PFSK-1 (cell line): ENCODE measurements at regions not wholly inside any gene's neighbourhood (a gene's known extent, or its start where the extent isn't known, plus 50 kb on each side); places are given as distances from the start of the nearest gene placed in this dataset.

ENCODE experiments used
- FOXP2 ChIP-seq: optimal IDR thresholded peaks from 2 replicates; pipeline ENCODE3; 2011; ENCODE audit warnings: borderline replicate concordance, control low read depth, inconsistent platforms; ENCODE audit not compliant: insufficient read depth; ENCODE audit errors: extremely low read length, extremely low read depth
- POLR2AphosphoS5 ChIP-seq: IDR thresholded peaks from 2 replicates; pipeline ENCODE4 v1.6.1; 2012; ENCODE audit warnings: low read depth, mild to moderate bottlenecking, control low read depth, low read length, moderate library complexity
- SIN3A ChIP-seq: IDR thresholded peaks from 2 replicates; pipeline ENCODE4 v1.6.1; 2012; ENCODE audit warnings: mild to moderate bottlenecking, low read length, moderate library complexity, borderline replicate concordance; ENCODE audit not compliant: insufficient read depth
- TAF1 ChIP-seq: IDR thresholded peaks from 2 replicates; pipeline ENCODE4 v1.6.1; 2012; ENCODE audit warnings: low read length, control low read depth, borderline replicate concordance; ENCODE audit not compliant: insufficient read depth
- TF ChIP-seq, protein P1 (sequence below), 2 experiments: IDR thresholded peaks; 2 replicates each; pipeline versions ENCODE4 v1.6.1 to v1.8.0; 2011 to 2012; ENCODE audit warnings: low read depth in 2 of 2, low read length in 2 of 2, control low read depth in 1 of 2, inconsistent platforms in 1 of 2, mild to moderate bottlenecking in 1 of 2, moderate library complexity in 1 of 2; ENCODE audit not compliant: insufficient read depth in 1 of 2

- TF ChIP-seq TAF1 (no peak), POLR2AphosphoS5 (no peak), FOXP2 (no peak), SIN3A (no peak)
- TF ChIP-seq, protein P1, sequence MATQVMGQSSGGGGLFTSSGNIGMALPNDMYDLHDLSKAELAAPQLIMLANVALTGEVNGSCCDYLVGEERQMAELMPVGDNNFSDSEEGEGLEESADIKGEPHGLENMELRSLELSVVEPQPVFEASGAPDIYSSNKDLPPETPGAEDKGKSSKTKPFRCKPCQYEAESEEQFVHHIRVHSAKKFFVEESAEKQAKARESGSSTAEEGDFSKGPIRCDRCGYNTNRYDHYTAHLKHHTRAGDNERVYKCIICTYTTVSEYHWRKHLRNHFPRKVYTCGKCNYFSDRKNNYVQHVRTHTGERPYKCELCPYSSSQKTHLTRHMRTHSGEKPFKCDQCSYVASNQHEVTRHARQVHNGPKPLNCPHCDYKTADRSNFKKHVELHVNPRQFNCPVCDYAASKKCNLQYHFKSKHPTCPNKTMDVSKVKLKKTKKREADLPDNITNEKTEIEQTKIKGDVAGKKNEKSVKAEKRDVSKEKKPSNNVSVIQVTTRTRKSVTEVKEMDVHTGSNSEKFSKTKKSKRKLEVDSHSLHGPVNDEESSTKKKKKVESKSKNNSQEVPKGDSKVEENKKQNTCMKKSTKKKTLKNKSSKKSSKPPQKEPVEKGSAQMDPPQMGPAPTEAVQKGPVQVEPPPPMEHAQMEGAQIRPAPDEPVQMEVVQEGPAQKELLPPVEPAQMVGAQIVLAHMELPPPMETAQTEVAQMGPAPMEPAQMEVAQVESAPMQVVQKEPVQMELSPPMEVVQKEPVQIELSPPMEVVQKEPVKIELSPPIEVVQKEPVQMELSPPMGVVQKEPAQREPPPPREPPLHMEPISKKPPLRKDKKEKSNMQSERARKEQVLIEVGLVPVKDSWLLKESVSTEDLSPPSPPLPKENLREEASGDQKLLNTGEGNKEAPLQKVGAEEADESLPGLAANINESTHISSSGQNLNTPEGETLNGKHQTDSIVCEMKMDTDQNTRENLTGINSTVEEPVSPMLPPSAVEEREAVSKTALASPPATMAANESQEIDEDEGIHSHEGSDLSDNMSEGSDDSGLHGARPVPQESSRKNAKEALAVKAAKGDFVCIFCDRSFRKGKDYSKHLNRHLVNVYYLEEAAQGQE (IDR thresholded peaks at IDR 0.05; ENCODE audit: insufficient read depth in 1 of 2, low read depth in 2 of 2, low read length in 2 of 2) = no peak
Observed at GRCh38 chr7:52382731-52383130, 652.7 kb upstream of the POM121L12 start.

DNA sequence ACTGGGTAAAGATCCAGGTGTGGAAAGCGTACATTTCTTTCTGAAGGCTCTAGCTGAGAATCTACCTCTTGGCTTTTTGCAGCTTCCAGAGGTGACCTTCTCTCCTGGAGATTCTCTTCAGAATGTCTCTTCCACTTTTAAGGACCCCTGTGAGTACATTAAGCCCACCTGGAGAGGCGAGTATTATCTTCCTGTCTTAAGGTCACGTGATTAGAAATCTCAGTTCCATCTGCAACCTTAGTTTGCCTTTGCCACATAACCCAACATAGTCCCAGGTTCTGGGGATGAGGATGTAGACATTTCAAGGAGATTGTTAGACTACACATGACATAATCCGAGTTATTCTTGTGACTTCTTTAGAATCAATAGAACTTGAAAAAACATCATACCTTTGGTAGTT, 665.5 kb upstream of the POM121L12 start:
- TF ChIP-seq, protein P1 (IDR thresholded peaks at IDR 0.05; ENCODE audit: insufficient read depth in 1 of 2, low read depth in 2 of 2, low read length in 2 of 2) = no peak
- TF ChIP-seq SIN3A = no peak
- no peak for TF ChIP-seq TAF1
- no peak for TF ChIP-seq FOXP2
- no peak for TF ChIP-seq POLR2AphosphoS5

DNA sequence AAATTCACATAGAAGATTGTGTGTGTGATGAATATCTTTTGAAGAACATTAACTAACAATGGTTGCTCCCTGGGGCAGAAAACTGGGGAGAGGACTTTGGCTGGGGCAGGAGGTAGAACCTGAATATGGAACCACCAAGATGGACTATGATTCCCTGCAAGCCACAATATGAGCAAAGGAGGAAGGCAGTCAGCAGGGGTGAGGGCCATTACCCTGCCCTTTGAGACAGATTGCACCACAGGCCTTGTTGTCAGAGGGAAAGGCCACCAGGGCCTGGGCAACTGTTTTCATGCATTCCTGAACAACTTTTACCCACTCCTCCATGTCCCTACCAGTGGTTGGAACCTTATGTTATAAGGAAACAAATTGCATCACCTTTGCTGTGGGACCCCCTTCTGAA, 670.1 kb upstream of the POM121L12 start:
- TF ChIP-seq TAF1 (no peak), POLR2AphosphoS5 (no peak), FOXP2 (no peak), SIN3A (no peak)
- TF ChIP-seq, protein P1 (IDR thresholded peaks at IDR 0.05; ENCODE audit: insufficient read depth in 1 of 2, low read depth in 2 of 2, low read length in 2 of 2) = no peak

GRCh38 chr7:52362521-52362920, 672.9 kb upstream of the POM121L12 start:
- TF ChIP-seq POLR2AphosphoS5 (no peak), TAF1 (no peak), FOXP2 (no peak), SIN3A (no peak)
- TF ChIP-seq, protein P1 (IDR thresholded peaks at IDR 0.05; ENCODE audit: insufficient read depth in 1 of 2, low read depth in 2 of 2, low read length in 2 of 2) = no peak

- no peak for TF ChIP-seq POLR2AphosphoS5
- TF ChIP-seq TAF1 = no peak
- TF ChIP-seq, protein P1 (IDR thresholded peaks at IDR 0.05; ENCODE audit: insufficient read depth in 1 of 2, low read depth in 2 of 2, low read length in 2 of 2) = no peak
- TF ChIP-seq SIN3A = no peak
- no peak for TF ChIP-seq FOXP2
Observed at GRCh38 chr7:52360541-52360940, 674.9 kb upstream of the POM121L12 start.
